Smooth muscle cell (in vitro differentiated cells): ENCODE measurements at regions not wholly inside any gene's neighbourhood (a gene's known extent, or its start where the extent isn't known, plus 50 kb on each side); places are given as distances from the start of the nearest gene placed in this dataset.

Experiments
- DNase-seq: peaks from one replicate; lab custom pipeline; 2025; ENCODE audit not compliant: unreplicated experiment; lab: John Stamatoyannopoulos, UW
- H2AFZ ChIP-seq: fragments of 200-600 bp; sonication (generic); 2 replicates; pipeline ENCODE4 v1.6.0; 2016; ENCODE audit warnings: antibody characterized with exemption, low read depth, mild to moderate bottlenecking
- H3F3A ChIP-seq: fragments of 200-600 bp; sonication (generic); 2 replicates; pipeline ENCODE4 v1.6.0; 2017; ENCODE audit warnings: antibody characterized with exemption, low read depth
- H3K27ac ChIP-seq: fragments of 200-600 bp; sonication (generic); 2 replicates; pipeline ENCODE4 v1.5.1; 2016; ENCODE audit warnings: low read depth, mild to moderate bottlenecking
- H3K27me3 ChIP-seq: fragments of 200-600 bp; sonication (generic); 2 replicates; pipeline ENCODE4 v1.6.1; 2016; ENCODE audit warnings: low read depth, mild to moderate bottlenecking
- H3K36me3 ChIP-seq: fragments of 200-600 bp; sonication (generic); 2 replicates; pipeline ENCODE4 v1.5.1; 2016; ENCODE audit warnings: low read depth
- H3K4me1 ChIP-seq: fragments of 200-600 bp; sonication (generic); 2 replicates; pipeline ENCODE4 v1.5.1; 2016; ENCODE audit warnings: low read depth
- H3K4me2 ChIP-seq: fragments of 200-600 bp; sonication (generic); 2 replicates; pipeline ENCODE4 v1.6.0; 2016; ENCODE audit warnings: mild to moderate bottlenecking
- H3K4me3 ChIP-seq: fragments of 200-600 bp; sonication (generic); 2 replicates; pipeline ENCODE4 v1.5.1; 2016; ENCODE audit warnings: mild to moderate bottlenecking
- H3K79me2 ChIP-seq: fragments of 200-600 bp; sonication (generic); 2 replicates; pipeline ENCODE4 v1.6.0; 2016; ENCODE audit warnings: low read depth, mild to moderate bottlenecking
- H3K9ac ChIP-seq: fragments of 200-600 bp; sonication (generic); 2 replicates; pipeline ENCODE4 v1.6.0; 2016; ENCODE audit warnings: low read depth
- H3K9me3 ChIP-seq: fragments of 200-600 bp; sonication (generic); replicated peaks from 2 replicates; pipeline ENCODE4 v1.5.1; 2016; ENCODE audit warnings: low read depth
- H4K20me1 ChIP-seq: fragments of 200-600 bp; sonication (generic); 2 replicates; pipeline ENCODE4 v1.6.0; 2016; ENCODE audit warnings: low read depth
- WGBS: methylation state at CpG from one replicate; pipeline ENCODE4 v1.1.7; 2016; ENCODE audit warnings: low lambda C conversion rate; 5-methylcytosine and 5-hydroxymethylcytosine counted together
- TF ChIP-seq, protein P1 (sequence below): fragments of 200-600 bp; sonication (generic); IDR thresholded peaks from 2 replicates; pipeline ENCODE4 v1.5.1; 2017; ENCODE audit warnings: borderline replicate concordance, mild to moderate bottlenecking, antibody characterized with exemption; ENCODE audit not compliant: insufficient read depth, poor library complexity, severe bottlenecking

DNA sequence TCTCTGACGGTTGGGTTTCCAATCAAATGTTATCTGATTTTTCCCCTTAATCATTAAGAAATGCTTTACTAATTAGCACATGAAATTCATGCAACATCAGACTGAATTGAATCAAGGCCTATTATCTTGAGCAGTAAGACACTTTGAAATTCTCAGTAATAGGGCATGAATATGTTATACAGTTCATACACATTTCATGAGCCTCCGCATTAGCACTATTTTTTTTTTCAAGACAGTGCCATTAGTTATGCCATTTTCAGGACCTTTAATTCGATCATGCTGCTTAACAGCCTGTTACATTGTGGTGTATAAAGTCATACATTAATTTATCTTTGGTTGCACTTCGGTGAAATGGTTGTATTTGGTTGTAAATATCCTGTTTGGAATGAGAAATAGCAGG lies 862.6 kb upstream of the GOT2 start:
- H3K36me3 ChIP-seq = no peaks in the 10 kb centered on the region

GRCh38 chr16:59593194-59593661 lies 859.1 kb upstream of the GOT2 start:
- H3K9ac ChIP-seq = no peak overlapping the region
- no peak for DNase-seq
- no peaks in the 10 kb centered on the region for H3K27me3 ChIP-seq
- 15% methylated on average over 2 of the region's 2 CpGs for WGBS
- no peak overlapping the region for H3K4me3 ChIP-seq
- H3K79me2 ChIP-seq = no peaks in the 10 kb centered on the region
- peaks cover 4% of the 10 kb centered on the region for H3K4me1 ChIP-seq
- H3K36me3 ChIP-seq = no peaks in the 10 kb centered on the region
- H3K9me3 ChIP-seq = no peaks in the 10 kb centered on the region
- TF ChIP-seq, protein P1, sequence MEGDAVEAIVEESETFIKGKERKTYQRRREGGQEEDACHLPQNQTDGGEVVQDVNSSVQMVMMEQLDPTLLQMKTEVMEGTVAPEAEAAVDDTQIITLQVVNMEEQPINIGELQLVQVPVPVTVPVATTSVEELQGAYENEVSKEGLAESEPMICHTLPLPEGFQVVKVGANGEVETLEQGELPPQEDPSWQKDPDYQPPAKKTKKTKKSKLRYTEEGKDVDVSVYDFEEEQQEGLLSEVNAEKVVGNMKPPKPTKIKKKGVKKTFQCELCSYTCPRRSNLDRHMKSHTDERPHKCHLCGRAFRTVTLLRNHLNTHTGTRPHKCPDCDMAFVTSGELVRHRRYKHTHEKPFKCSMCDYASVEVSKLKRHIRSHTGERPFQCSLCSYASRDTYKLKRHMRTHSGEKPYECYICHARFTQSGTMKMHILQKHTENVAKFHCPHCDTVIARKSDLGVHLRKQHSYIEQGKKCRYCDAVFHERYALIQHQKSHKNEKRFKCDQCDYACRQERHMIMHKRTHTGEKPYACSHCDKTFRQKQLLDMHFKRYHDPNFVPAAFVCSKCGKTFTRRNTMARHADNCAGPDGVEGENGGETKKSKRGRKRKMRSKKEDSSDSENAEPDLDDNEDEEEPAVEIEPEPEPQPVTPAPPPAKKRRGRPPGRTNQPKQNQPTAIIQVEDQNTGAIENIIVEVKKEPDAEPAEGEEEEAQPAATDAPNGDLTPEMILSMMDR = no peak
- peak overlapping the region; percentile 0 for H3K27ac ChIP-seq
- H3F3A ChIP-seq = no peaks in the 10 kb centered on the region
- H4K20me1 ChIP-seq = no peaks in the 10 kb centered on the region
- H2AFZ ChIP-seq = peak overlapping the region; percentile 76
- H3K4me2 ChIP-seq = peak overlapping the region; percentile 70

More for the DNA sequence above, 862.6 kb upstream of the GOT2 start:
- H3K27ac ChIP-seq = no peak overlapping the region
- H3K9me3 ChIP-seq = no peaks in the 10 kb centered on the region
- H3K79me2 ChIP-seq = no peaks in the 10 kb centered on the region
- no peaks in the 10 kb centered on the region for H4K20me1 ChIP-seq
- H3K4me1 ChIP-seq = peaks cover 4% of the 10 kb centered on the region
- no peaks in the 10 kb centered on the region for H3F3A ChIP-seq
- WGBS = 91% methylated on average over 4 of the region's 4 CpGs
- no peak overlapping the region for H3K9ac ChIP-seq
- no peak overlapping the region for H3K4me2 ChIP-seq
- no peak overlapping the region for H2AFZ ChIP-seq
- TF ChIP-seq, protein P1 = no peak
- H3K4me3 ChIP-seq = no peak overlapping the region
- DNase-seq = no peak
- no peaks in the 10 kb centered on the region for H3K27me3 ChIP-seq

GRCh38 chr16:59591480-59591879 lies 857.4 kb upstream of the GOT2 start:
- no peak overlapping the region for H3K9ac ChIP-seq
- 95% methylated on average over 1 of the region's 1 CpG for WGBS
- no peaks in the 10 kb centered on the region for H3F3A ChIP-seq
- DNase-seq = no peak
- H3K4me1 ChIP-seq = peaks cover 4% of the 10 kb centered on the region
- no peak overlapping the region for H3K4me2 ChIP-seq
- H3K79me2 ChIP-seq = no peaks in the 10 kb centered on the region
- H3K9me3 ChIP-seq = no peaks in the 10 kb centered on the region
- H3K27me3 ChIP-seq = no peaks in the 10 kb centered on the region
- H2AFZ ChIP-seq = no peak overlapping the region
- no peaks in the 10 kb centered on the region for H3K36me3 ChIP-seq
- H4K20me1 ChIP-seq = no peaks in the 10 kb centered on the region
- no peak overlapping the region for H3K4me3 ChIP-seq
- no peak overlapping the region for H3K27ac ChIP-seq
- TF ChIP-seq, protein P1 = no peak

DNA sequence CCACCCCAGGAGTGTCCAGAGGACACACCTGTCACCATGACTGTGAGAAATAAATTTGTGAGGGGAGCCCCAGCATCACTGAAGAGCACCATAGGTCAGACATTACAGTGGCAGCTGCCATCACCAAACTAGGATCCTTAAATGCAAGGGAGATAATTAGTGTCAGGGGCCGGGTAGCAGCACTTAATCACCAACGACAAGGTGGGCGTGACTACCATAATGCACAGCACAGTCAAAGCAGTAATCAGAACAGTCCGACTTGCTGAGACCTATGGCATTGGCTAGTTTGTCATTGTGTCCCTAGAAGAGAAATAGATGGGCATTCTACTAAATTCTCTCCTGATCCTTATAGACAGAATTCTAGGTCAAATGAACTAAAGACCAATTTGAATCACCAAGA lies 856.7 kb upstream of the GOT2 start:
- Histone ChIP-seq H3K79me2 (no peaks in the 10 kb centered on the region), H3K27me3 (no peaks in the 10 kb centered on the region), H3K4me3 (no peak overlapping the region), H3K4me1 (peaks cover 4% of the 10 kb centered on the region), H3K9me3 (no peaks in the 10 kb centered on the region), H3F3A (no peaks in the 10 kb centered on the region), H2AFZ (no peak overlapping the region), H3K9ac (no peak overlapping the region), H3K4me2 (no peak overlapping the region), H3K27ac (no peak overlapping the region), H4K20me1 (no peaks in the 10 kb centered on the region), H3K36me3 (no peaks in the 10 kb centered on the region)
- TF ChIP-seq, protein P1 = no peak
- no peak for DNase-seq
- WGBS = 89% methylated on average over 4 of the region's 4 CpGs
